Epithelial cell of proximal tubule (primary cell): ENCODE measurements at regions not wholly inside any gene's neighbourhood (a gene's known extent, or its start where the extent isn't known, plus 50 kb on each side); places are given as distances from the start of the nearest gene placed in this dataset.

Experiments used
- DNase-seq: peaks from one replicate; pipeline ENCODE4 v3.0.0-alpha.2; 2011; ENCODE audit warnings: low read depth
- H3K4me3 ChIP-seq: 2 replicates; pipeline ENCODE4 v1.5.1; 2011; ENCODE audit warnings: low read depth, mild to moderate bottlenecking, low read length
- TF ChIP-seq, protein P1 (sequence below): conservative IDR thresholded peaks from 2 replicates; pipeline ENCODE4 v1.5.1; 2012; ENCODE audit warnings: low read depth, mild to moderate bottlenecking, low read length

DNA sequence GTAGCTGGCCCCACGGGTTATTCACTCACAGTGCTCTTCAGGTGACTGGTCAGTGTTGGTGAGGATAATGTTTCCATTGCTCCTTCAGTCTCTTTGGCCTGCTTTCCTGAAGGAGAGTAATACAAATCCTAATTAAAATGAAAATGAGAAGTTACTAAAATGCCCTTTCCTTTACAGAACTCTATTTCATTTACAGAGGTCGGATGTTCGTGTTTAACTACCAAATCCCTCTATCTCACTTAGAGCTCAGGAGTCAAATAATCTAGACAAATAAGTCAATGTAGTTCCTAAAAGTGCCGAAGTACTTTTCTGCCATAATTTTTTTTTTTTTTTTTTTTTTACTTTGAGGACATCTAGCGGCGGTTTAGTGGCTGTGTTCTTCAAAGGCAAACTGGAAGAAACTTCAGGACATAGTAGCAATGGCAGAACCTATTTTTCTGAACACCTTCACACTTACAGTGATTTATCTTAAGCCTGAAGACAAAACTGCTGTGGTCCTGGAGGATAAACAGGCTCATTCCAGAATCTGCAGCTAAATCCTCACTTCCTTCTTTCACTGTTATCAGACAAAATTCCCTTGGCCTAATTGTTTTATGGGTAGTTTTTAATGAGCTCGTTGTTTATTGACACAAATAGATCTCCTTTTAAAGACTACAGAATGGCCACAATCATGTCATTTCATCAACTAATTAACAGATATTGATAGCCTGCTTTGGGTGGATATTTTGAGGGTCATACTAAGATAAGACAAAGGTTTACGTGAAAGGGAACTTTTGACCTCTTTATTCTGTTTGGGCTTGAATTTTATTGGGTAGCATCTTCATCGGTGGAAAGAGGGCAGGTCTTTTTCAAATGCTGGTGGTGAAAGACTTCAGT lies 207.6 kb upstream of the DMRTA1 start:
- H3K4me3 ChIP-seq: peak overlapping the region; percentile 18
- TF ChIP-seq, protein P1, sequence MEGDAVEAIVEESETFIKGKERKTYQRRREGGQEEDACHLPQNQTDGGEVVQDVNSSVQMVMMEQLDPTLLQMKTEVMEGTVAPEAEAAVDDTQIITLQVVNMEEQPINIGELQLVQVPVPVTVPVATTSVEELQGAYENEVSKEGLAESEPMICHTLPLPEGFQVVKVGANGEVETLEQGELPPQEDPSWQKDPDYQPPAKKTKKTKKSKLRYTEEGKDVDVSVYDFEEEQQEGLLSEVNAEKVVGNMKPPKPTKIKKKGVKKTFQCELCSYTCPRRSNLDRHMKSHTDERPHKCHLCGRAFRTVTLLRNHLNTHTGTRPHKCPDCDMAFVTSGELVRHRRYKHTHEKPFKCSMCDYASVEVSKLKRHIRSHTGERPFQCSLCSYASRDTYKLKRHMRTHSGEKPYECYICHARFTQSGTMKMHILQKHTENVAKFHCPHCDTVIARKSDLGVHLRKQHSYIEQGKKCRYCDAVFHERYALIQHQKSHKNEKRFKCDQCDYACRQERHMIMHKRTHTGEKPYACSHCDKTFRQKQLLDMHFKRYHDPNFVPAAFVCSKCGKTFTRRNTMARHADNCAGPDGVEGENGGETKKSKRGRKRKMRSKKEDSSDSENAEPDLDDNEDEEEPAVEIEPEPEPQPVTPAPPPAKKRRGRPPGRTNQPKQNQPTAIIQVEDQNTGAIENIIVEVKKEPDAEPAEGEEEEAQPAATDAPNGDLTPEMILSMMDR: peak; percentile 60
- DNase-seq: no peak

DNA sequence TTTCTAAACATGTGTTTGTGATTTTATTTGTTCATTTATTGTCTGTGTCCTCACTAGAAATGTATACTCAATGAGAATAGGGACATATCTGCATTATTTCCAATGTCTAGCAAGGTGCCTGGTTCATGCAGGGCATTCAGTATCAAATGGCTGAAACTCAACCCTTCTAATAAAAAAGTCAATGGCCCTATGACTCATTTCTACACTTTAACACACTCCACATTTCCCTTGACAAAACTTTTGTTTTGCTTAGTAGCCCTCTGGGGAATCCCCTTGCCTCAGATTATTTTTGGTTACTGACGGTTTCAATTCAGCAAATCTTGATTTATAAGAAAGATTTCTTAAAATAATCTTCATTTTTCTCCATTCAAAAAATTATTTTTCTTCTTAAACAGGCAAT lies 206.0 kb upstream of the DMRTA1 start:
- H3K4me3 ChIP-seq: no peak overlapping the region
- TF ChIP-seq, protein P1: no peak
- no peak for DNase-seq

DNA sequence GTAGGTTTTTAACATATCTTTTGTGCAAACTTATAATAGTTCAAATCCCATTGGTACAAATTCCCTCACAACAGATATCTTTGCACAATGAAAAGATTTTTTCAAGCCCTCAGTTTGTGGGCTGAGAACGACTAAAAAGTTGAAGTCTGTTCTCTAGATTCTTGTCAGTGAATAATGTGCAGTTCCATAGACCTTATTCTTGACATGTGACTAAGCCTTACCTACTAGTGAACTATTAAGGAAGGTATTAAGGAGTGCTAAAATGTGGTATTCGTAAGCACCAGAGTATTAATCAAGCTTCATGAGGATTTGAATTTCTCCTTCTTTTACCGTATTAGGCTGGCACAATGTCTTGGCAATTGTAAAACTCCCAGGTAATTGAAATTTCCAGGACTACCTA lies 205.6 kb upstream of the DMRTA1 start:
- no peak for DNase-seq
- TF ChIP-seq, protein P1: no peak
- H3K4me3 ChIP-seq: no peak overlapping the region

DNA sequence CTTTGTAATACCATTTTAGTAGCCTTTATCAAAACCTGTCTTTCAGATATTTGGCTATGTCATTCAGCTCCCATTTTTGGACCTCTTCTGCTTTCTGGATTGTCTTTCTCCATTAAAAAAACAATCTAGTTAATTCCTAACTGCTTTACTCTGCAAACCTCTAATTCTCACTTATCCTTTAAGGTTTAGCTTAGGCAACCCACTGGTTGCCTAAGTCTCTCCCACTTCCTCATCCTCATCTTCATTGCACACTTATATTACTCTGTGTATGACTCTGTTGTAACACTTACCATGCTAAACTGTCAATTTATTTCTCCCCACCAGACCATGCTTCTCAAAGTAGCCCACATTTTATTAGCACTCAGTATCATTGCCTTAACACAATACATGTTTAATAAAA lies 205.0 kb upstream of the DMRTA1 start:
- H3K4me3 ChIP-seq: no peak overlapping the region
- DNase-seq: no peak
- TF ChIP-seq, protein P1: no peak

DNA sequence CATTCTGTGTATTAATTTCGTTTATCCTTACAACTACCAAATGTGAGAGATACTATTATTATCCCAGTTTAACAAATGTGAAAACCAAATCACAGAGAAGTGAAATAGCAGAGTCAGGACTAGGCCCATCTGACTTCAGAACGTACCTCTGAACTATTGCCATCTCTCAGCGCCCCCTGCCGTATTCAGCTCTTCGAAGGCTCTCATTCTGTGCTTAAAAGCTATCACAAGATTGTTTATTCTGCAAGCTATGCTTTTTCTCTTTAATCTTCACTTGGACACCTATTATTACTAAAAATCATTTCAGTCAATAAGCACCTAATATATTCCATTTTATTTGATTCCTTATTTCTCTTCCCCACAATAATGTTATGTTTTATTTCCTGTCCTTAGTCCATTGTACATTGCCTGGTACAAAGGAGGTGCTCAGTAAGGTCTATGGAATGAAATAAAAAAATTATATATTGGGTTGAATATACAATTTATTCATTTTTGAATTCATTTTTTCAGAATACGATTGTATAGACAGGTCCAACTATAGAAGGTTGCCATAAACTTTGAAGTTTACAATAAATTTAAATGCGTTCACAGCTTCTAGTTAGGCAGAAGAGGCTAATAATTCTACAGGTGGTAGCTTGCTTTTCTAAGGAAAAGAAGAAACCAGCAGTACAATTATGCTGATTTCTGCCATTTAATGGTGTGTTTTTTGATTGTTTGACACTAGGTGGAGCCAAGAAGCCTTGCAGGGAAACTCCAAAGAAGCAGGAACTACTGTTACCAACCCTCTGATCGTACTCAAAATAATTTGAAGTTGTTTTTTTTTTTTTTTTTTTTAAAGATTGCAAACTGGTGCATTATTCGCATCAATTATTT lies 202.2 kb upstream of the DMRTA1 start:
- no peak overlapping the region for H3K4me3 ChIP-seq
- TF ChIP-seq, protein P1: peak; percentile 75
- no peak for DNase-seq

DNA sequence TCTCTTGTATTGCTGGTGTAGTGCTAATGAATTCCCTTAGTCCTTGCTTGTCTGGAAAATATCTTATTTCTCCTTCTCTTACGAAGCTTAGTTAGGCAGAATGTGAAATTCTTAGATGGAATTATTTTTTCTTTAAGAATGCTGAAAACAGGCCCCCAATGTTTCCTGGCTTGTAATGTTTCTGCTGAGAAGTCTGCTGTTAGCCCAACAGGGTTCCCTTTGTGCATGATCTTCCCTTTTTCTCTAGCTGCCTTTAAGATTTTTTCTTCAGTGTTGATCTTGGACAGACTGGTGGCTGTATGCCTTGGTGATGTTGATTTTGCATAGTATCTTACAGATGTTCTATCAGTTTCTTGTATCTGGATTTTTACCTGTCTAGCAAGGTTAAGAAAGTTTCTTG lies 191.3 kb upstream of the DMRTA1 start:
- DNase-seq: no peak
- H3K4me3 ChIP-seq: no peak overlapping the region
- TF ChIP-seq, protein P1: no peak
